ENCODE measurements at regions not wholly inside any gene's neighbourhood (a gene's known extent, or its start where the extent isn't known, plus 50 kb on each side); places are given as distances from the start of the nearest gene placed in this dataset.
"Not testable (repeated sequence)": the region's sequence is repeated elsewhere in the genome, so short reads cannot be mapped to it uniquely, and the experiment has no call there.

DNA sequence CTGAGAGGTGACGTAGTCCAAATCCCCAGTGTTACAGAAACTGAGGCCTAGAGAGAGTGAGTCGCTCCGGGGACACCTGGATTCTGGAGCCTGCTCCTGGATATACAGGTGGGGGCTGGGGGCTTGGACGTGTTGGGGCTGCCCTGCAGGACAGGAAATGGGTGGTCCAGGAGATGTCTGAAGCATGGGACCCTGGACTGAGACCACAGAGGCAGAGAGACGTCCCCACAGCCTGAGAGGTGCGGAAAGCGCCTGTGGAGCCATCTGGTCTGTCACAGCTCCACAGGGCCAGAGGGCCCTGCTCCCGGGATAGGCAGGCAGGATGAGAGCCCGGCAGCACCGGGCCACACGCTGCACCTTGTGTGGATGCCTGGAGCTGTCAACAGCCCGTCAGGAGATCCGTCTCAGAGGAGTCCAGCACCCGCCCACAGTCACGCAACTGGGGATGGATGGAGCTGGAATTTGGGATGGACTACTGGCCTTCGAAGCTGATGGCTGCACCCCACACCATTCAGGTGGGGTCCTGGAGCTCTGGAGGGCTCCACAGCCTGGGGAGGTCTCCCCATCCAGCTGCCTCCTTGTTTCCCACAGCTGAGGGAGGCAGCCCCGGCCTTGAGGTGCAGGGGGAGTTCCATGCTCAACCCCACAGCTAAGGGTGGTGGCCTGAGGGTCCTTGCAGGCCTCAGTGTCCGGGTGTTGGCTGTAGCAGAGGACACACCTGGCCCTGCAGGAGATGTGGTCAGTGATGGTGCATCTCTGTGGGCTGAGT is 303.0 kb downstream of the NDUFA10 start:
- Histone ChIP-seq H3K27me3 (ENCODE audit: insufficient read depth, poor library complexity, severe bottlenecking) (peaks cover 4% of the 10 kb centered on the region), H3K4me1 (ENCODE audit: insufficient read depth, poor library complexity, severe bottlenecking) (no peaks in the 10 kb centered on the region), H3K9me3 (ENCODE audit: severe bottlenecking) (no peaks in the 10 kb centered on the region), H3K4me3 (ENCODE audit: severe bottlenecking) (no peak overlapping the region), H3K36me3 (ENCODE audit: low read depth) (no peaks in the 10 kb centered on the region), H3K27ac (ENCODE audit: poor library complexity, severe bottlenecking) (no peak overlapping the region)
- DNase-seq (ENCODE audit: low spot score): no peak
- TF ChIP-seq, protein P1, sequence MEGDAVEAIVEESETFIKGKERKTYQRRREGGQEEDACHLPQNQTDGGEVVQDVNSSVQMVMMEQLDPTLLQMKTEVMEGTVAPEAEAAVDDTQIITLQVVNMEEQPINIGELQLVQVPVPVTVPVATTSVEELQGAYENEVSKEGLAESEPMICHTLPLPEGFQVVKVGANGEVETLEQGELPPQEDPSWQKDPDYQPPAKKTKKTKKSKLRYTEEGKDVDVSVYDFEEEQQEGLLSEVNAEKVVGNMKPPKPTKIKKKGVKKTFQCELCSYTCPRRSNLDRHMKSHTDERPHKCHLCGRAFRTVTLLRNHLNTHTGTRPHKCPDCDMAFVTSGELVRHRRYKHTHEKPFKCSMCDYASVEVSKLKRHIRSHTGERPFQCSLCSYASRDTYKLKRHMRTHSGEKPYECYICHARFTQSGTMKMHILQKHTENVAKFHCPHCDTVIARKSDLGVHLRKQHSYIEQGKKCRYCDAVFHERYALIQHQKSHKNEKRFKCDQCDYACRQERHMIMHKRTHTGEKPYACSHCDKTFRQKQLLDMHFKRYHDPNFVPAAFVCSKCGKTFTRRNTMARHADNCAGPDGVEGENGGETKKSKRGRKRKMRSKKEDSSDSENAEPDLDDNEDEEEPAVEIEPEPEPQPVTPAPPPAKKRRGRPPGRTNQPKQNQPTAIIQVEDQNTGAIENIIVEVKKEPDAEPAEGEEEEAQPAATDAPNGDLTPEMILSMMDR (IDR thresholded peaks at IDR 0.05; ENCODE audit: poor library complexity, severe bottlenecking): no peak
- no peak for ATAC-seq (ENCODE audit: low read depth)

GRCh38 chr2:239721531-239721930 is 303.6 kb downstream of the NDUFA10 start:
- TF ChIP-seq, protein P1 (IDR thresholded peaks at IDR 0.05; ENCODE audit: poor library complexity, severe bottlenecking): no peak
- no peaks in the 10 kb centered on the region for H3K36me3 ChIP-seq (ENCODE audit: low read depth)
- H3K9me3 ChIP-seq (ENCODE audit: severe bottlenecking): no peaks in the 10 kb centered on the region
- DNase-seq (ENCODE audit: low spot score): no peak
- H3K4me1 ChIP-seq (ENCODE audit: insufficient read depth, poor library complexity, severe bottlenecking): no peaks in the 10 kb centered on the region
- no peak overlapping the region for H3K27ac ChIP-seq (ENCODE audit: poor library complexity, severe bottlenecking)
- ATAC-seq (ENCODE audit: low read depth): no peak
- H3K27me3 ChIP-seq (ENCODE audit: insufficient read depth, poor library complexity, severe bottlenecking): peaks cover 4% of the 10 kb centered on the region
- H3K4me3 ChIP-seq (ENCODE audit: severe bottlenecking): no peak overlapping the region

GRCh38 chr2:239720361-239721360 is 304.5 kb downstream of the NDUFA10 start:
- TF ChIP-seq, protein P1 (IDR thresholded peaks at IDR 0.05; ENCODE audit: poor library complexity, severe bottlenecking): no peak
- no peak for ATAC-seq (ENCODE audit: low read depth)
- no peaks in the 10 kb centered on the region for H3K4me1 ChIP-seq (ENCODE audit: insufficient read depth, poor library complexity, severe bottlenecking)
- H3K9me3 ChIP-seq (ENCODE audit: severe bottlenecking): no peaks in the 10 kb centered on the region
- no peaks in the 10 kb centered on the region for H3K36me3 ChIP-seq (ENCODE audit: low read depth)
- no peak for DNase-seq (ENCODE audit: low spot score)
- H3K27ac ChIP-seq (ENCODE audit: poor library complexity, severe bottlenecking): no peak overlapping the region
- H3K27me3 ChIP-seq (ENCODE audit: insufficient read depth, poor library complexity, severe bottlenecking): peaks cover 4% of the 10 kb centered on the region
- no peak overlapping the region for H3K4me3 ChIP-seq (ENCODE audit: severe bottlenecking)

- ATAC-seq (ENCODE audit: low read depth): no peak
- Histone ChIP-seq H3K4me1 (ENCODE audit: insufficient read depth, poor library complexity, severe bottlenecking) (no peaks in the 10 kb centered on the region), H3K4me3 (ENCODE audit: severe bottlenecking) (no peak overlapping the region), H3K36me3 (ENCODE audit: low read depth) (no peaks in the 10 kb centered on the region), H3K27me3 (ENCODE audit: insufficient read depth, poor library complexity, severe bottlenecking) (peaks cover 4% of the 10 kb centered on the region), H3K9me3 (ENCODE audit: severe bottlenecking) (no peaks in the 10 kb centered on the region), H3K27ac (ENCODE audit: poor library complexity, severe bottlenecking) (no peak overlapping the region)
- no peak for DNase-seq (ENCODE audit: low spot score)
- TF ChIP-seq, protein P1 (IDR thresholded peaks at IDR 0.05; ENCODE audit: poor library complexity, severe bottlenecking): no peak
Measured at GRCh38 chr2:239719791-239720360, 305.3 kb downstream of the NDUFA10 start.

- not testable (repeated sequence) for H3K9me3 ChIP-seq (ENCODE audit: severe bottlenecking); ATAC-seq (ENCODE audit: low read depth); H3K4me1 ChIP-seq (ENCODE audit: insufficient read depth, poor library complexity, severe bottlenecking); H3K27me3 ChIP-seq (ENCODE audit: insufficient read depth, poor library complexity, severe bottlenecking); DNase-seq (ENCODE audit: low spot score); H3K27ac ChIP-seq (ENCODE audit: poor library complexity, severe bottlenecking); H3K36me3 ChIP-seq (ENCODE audit: low read depth); H3K4me3 ChIP-seq (ENCODE audit: severe bottlenecking)
Measured at GRCh38 chr2:239718991-239719390, 306.2 kb downstream of the NDUFA10 start.
